ENCODE measurements at regions not wholly inside any gene's neighbourhood (a gene's known extent, or its start where the extent isn't known, plus 50 kb on each side); places are given as distances from the start of the nearest gene placed in this dataset.

- TF ChIP-seq ATF2 (IDR thresholded peaks at IDR 0.05; ENCODE audit: low read length) (no peak), BCL11A (IDR thresholded peaks at IDR 0.05; ENCODE audit: low read depth in 2 of 2, low read length in 2 of 2) (no peak), CHD2 (IDR thresholded peaks at IDR 0.05; ENCODE audit: low read length) (no peak), E2F6 (IDR thresholded peaks at IDR 0.05) (no peak), CTBP2 (IDR thresholded peaks at IDR 0.05; ENCODE audit: borderline replicate concordance, insufficient read depth, insufficient read length, low read length) (no peak), KDM4A (IDR thresholded peaks at IDR 0.05; ENCODE audit: low read depth, low read length, severe bottlenecking) (no peak), HDAC6 (IDR thresholded peaks at IDR 0.05; ENCODE audit: low read depth, low read length) (no peak)
Measured at GRCh38 chr2:15116830-15117229, 444.3 kb downstream of the NBAS start (continued).
